ENCODE measurements at regions not wholly inside any gene's neighbourhood (a gene's known extent, or its start where the extent isn't known, plus 50 kb on each side); places are given as distances from the start of the nearest gene placed in this dataset.

DNA sequence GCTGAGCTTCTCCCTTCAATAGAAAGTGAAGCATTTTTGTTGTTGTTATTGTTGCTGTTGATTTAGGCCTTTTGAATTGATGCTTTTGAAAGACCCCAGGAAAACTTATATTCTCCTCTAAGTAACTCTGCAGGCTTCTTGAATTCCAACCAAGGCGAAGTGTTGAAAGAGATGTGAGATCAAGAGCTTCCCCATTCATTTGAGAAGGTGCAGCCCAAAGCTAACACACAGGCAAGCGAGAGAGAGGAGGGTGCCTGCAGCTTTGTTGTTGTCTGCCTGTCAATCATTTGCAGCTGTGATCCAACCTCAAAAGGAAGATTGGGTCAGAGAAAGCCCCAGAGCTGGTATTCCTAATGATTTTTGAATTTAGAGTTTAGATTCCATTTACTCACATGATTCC is 963.6 kb upstream of the CNTNAP5 start:
- DNase-seq (ENCODE audit: low read depth in 1 of 2, low spot score in 1 of 2), result no peak
- no peaks in the 10 kb centered on the region for H3K9me3 ChIP-seq (ENCODE audit: low read depth)
- H3K4me3 ChIP-seq, result no peak overlapping the region
- H3K36me3 ChIP-seq, result no peaks in the 10 kb centered on the region
- TF ChIP-seq CTCF (IDR thresholded peaks at IDR 0.05; ENCODE audit: low read depth, low read length), result no peak
- H3K27ac ChIP-seq, result no peak overlapping the region
- no peaks in the 10 kb centered on the region for H3K4me1 ChIP-seq (ENCODE audit: low read depth)
- no peaks in the 10 kb centered on the region for H3K27me3 ChIP-seq

- Histone ChIP-seq H3K9me3 (ENCODE audit: low read depth) (no peaks in the 10 kb centered on the region), H3K4me1 (ENCODE audit: low read depth) (no peaks in the 10 kb centered on the region), H3K27me3 (no peaks in the 10 kb centered on the region), H3K4me3 (no peak overlapping the region), H3K36me3 (no peaks in the 10 kb centered on the region), H3K27ac (no peak overlapping the region)
- peak in 1 of 2 donors; percentile 49 for DNase-seq (ENCODE audit: low read depth in 1 of 2, low spot score in 1 of 2)
- TF ChIP-seq CTCF (IDR thresholded peaks at IDR 0.05; ENCODE audit: low read depth, low read length), result no peak
Observed at GRCh38 chr2:123073371-123073770, 951.7 kb upstream of the CNTNAP5 start.

DNA sequence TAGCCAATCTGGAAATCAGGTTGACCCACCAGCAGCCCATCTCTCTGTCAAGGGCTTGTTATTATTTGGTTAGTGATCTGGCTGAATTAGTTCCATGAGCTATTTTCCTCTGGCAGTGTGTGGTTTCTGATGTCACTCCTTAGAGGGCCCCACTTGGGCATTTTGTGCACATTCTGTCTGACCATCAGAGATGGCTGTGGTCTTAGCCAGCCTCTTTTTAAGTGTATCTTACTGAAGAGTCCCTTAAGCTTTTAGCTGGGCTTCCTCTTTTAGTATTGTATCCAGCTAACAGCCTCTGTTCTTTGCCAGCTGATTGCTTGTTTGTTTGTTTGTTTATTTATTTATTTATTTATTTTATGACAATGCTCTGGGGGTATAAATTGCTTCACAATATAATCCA is 951.1 kb upstream of the CNTNAP5 start:
- no peaks in the 10 kb centered on the region for H3K27me3 ChIP-seq
- no peak overlapping the region for H3K27ac ChIP-seq
- no peak overlapping the region for H3K4me3 ChIP-seq
- TF ChIP-seq CTCF (IDR thresholded peaks at IDR 0.05; ENCODE audit: low read depth, low read length), result no peak
- DNase-seq (ENCODE audit: low read depth in 1 of 2, low spot score in 1 of 2), result no peak
- no peaks in the 10 kb centered on the region for H3K36me3 ChIP-seq
- H3K4me1 ChIP-seq (ENCODE audit: low read depth), result no peaks in the 10 kb centered on the region
- no peaks in the 10 kb centered on the region for H3K9me3 ChIP-seq (ENCODE audit: low read depth)

DNA sequence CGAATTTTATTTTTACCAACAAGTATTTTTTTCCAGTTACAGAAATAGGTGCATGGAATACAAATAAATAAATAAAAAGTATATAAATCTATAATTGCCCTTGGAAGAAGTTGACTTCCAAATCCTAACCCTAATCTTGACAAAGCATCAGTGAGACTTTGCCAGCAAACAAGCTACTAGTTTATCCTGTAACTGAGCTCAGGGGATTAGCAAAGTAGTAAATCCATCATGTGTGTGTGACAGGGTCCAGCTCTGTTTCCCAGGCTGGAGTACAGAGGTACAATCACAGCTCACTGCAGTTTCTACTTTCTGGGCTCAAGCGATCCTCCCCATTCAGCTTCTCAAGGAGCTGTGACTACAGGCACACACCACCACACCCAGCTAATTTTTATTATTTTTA is 948.0 kb upstream of the CNTNAP5 start:
- Histone ChIP-seq H3K27me3 (no peaks in the 10 kb centered on the region), H3K27ac (no peak overlapping the region), H3K4me3 (no peak overlapping the region), H3K9me3 (ENCODE audit: low read depth) (no peaks in the 10 kb centered on the region), H3K36me3 (no peaks in the 10 kb centered on the region), H3K4me1 (ENCODE audit: low read depth) (no peaks in the 10 kb centered on the region)
- DNase-seq (ENCODE audit: low read depth in 1 of 2, low spot score in 1 of 2), result no peak
- TF ChIP-seq CTCF (IDR thresholded peaks at IDR 0.05; ENCODE audit: low read depth, low read length), result no peak

DNA sequence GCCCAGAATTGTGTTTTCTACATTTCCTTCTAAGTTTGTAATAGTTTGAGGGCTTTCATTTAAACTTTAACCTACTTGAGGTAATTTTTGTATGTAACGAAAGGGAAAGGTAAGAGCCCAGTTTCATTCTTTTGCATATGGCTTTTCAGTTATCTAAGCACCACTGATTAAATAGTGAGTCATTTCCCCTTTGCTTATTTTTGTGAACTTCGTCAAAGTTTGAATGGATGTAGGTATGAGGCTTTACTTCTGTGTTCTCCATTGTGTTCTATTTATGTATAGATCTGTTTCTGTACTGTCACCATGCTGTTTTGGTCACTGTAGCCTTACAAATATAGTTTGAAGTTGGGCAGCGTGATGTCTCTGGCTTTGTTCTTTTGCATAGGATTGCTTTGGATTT is 944.8 kb upstream of the CNTNAP5 start:
- TF ChIP-seq CTCF (IDR thresholded peaks at IDR 0.05; ENCODE audit: low read depth, low read length), result no peak
- Histone ChIP-seq H3K4me1 (ENCODE audit: low read depth) (no peaks in the 10 kb centered on the region), H3K9me3 (ENCODE audit: low read depth) (no peaks in the 10 kb centered on the region), H3K27ac (no peak overlapping the region), H3K4me3 (no peak overlapping the region), H3K36me3 (no peaks in the 10 kb centered on the region), H3K27me3 (no peaks in the 10 kb centered on the region)
- DNase-seq (ENCODE audit: low read depth in 1 of 2, low spot score in 1 of 2), result peak in 1 of 2 donors; percentile 68

GRCh38 chr2:123085484-123085883 is 939.6 kb upstream of the CNTNAP5 start:
- DNase-seq (ENCODE audit: low read depth in 1 of 2, low spot score in 1 of 2), result no peak
- TF ChIP-seq CTCF (IDR thresholded peaks at IDR 0.05; ENCODE audit: low read depth, low read length), result no peak
- no peak overlapping the region for H3K27ac ChIP-seq

More at GRCh38 chr2:123085484-123085883, 939.6 kb upstream of the CNTNAP5 start:
- H3K27me3 ChIP-seq, result no peaks in the 10 kb centered on the region
- no peaks in the 10 kb centered on the region for H3K36me3 ChIP-seq
- no peak overlapping the region for H3K4me3 ChIP-seq
- H3K4me1 ChIP-seq (ENCODE audit: low read depth), result no peaks in the 10 kb centered on the region
- no peaks in the 10 kb centered on the region for H3K9me3 ChIP-seq (ENCODE audit: low read depth)
